SU-DHL-6 (cell line): ENCODE measurements at regions not wholly inside any gene's neighbourhood (a gene's known extent, or its start where the extent isn't known, plus 50 kb on each side); places are given as distances from the start of the nearest gene placed in this dataset.

Experiments used
- H2AFZ ChIP-seq: fragments of 200-600 bp; sonication (generic); 2 replicates; pipeline ENCODE4 v1.6.1; 2014; ENCODE audit warnings: low read depth, mild to moderate bottlenecking, moderate library complexity, mixed read lengths, antibody characterized with exemption, low read length; ENCODE audit not compliant: severe bottlenecking
- H3F3A ChIP-seq: fragments of 200-600 bp; shearing (Covaris generic); 2 replicates; pipeline ENCODE4 v1.6.0; 2016; ENCODE audit warnings: antibody characterized with exemption, mild to moderate bottlenecking; ENCODE audit not compliant: insufficient read depth
- H3K27ac ChIP-seq: fragments of 200-600 bp; sonication (generic); 2 replicates; pipeline ENCODE4 v1.5.1; 2016; ENCODE audit warnings: low read depth, mild to moderate bottlenecking, low read length, moderate library complexity, mixed read lengths
- H3K27me3 ChIP-seq: fragments of 200-600 bp; sonication (generic), shearing (Covaris generic); 2 replicates; pipeline ENCODE4 v1.6.0; 2014; ENCODE audit warnings: mild to moderate bottlenecking, low read length
- H3K36me3 ChIP-seq: fragments of 200-600 bp; sonication (generic); 2 replicates; pipeline ENCODE4 v1.6.1; 2014; ENCODE audit warnings: mild to moderate bottlenecking, low read length, mixed read lengths
- H3K4me2 ChIP-seq: fragments of 300-600, 200-600 bp; shearing (Covaris generic), sonication (generic); 2 replicates; pipeline ENCODE4 v1.6.0; 2014; ENCODE audit warnings: low read length, low read depth, mild to moderate bottlenecking; ENCODE audit not compliant: poor library complexity, severe bottlenecking
- H3K4me3 ChIP-seq: fragments of 200-600 bp; sonication (generic); 2 replicates; pipeline ENCODE4 v1.5.1; 2014; ENCODE audit warnings: antibody characterized with exemption, low read length, mild to moderate bottlenecking, mixed read lengths; ENCODE audit not compliant: insufficient read depth, poor library complexity, severe bottlenecking
- H3K79me2 ChIP-seq: fragments of 200-600 bp; sonication (generic); 2 replicates; pipeline ENCODE4 v1.6.1; 2014; ENCODE audit warnings: mild to moderate bottlenecking, low read length, moderate library complexity; ENCODE audit not compliant: insufficient read depth
- H3K9ac ChIP-seq: fragments of 200-600 bp; sonication (generic); 2 replicates; pipeline ENCODE4 v1.7.0; 2014; ENCODE audit warnings: mild to moderate bottlenecking, low read length
- H3K9me2 ChIP-seq: fragments of 200-600 bp; sonication (generic); replicated peaks from 2 replicates; pipeline ENCODE4 v1.6.1; 2014; ENCODE audit warnings: low read length; ENCODE audit not compliant: insufficient read depth
- H3K9me3 ChIP-seq: fragments of 200-600 bp; sonication (generic); 2 replicates; pipeline ENCODE4 v1.6.1; 2014; ENCODE audit warnings: low read length, mixed read lengths; ENCODE audit not compliant: insufficient read depth
- H4K20me1 ChIP-seq: fragments of 200-600 bp; sonication (generic); 2 replicates; pipeline ENCODE4 v1.6.1; 2014; ENCODE audit warnings: low read depth, mild to moderate bottlenecking, antibody characterized with exemption, low read length, moderate library complexity, mixed read lengths
- CTCF ChIP-seq: fragments of 200-600 bp; sonication (generic); IDR thresholded peaks from one replicate; pipeline ENCODE4 v1.5.1; 2017; ENCODE audit warnings: antibody characterized with exemption, mild to moderate bottlenecking, low read length, moderate library complexity; ENCODE audit not compliant: insufficient read depth, poor library complexity, severe bottlenecking
- EZH2phosphoT487 ChIP-seq: fragments of 200-600 bp; sonication (generic), shearing (Covaris generic); conservative IDR thresholded peaks from 2 replicates; pipeline ENCODE4 v1.6.1; 2018; ENCODE audit warnings: mild to moderate bottlenecking, antibody characterized with exemption, low read length, moderate library complexity, mixed read lengths

GRCh38 chr3:40979962-40980361, 219.3 kb upstream of the CTNNB1 start:
- Histone ChIP-seq H3K4me2 (no peak overlapping the region), H3F3A (no peaks in the 10 kb centered on the region), H3K79me2 (no peaks in the 10 kb centered on the region), H3K36me3 (no peaks in the 10 kb centered on the region), H3K9ac (no peak overlapping the region), H3K4me3 (no peak overlapping the region), H3K9me3 (no peaks in the 10 kb centered on the region), H3K27ac (no peak overlapping the region), H2AFZ (no peak overlapping the region), H4K20me1 (no peaks in the 10 kb centered on the region), H3K9me2 (no peaks in the 10 kb centered on the region), H3K27me3 (no peaks in the 10 kb centered on the region)
- no peak for TF ChIP-seq CTCF
- no peak for TF ChIP-seq EZH2phosphoT487

- H4K20me1 ChIP-seq = no peaks in the 10 kb centered on the region
- H3K79me2 ChIP-seq = no peaks in the 10 kb centered on the region
- H3F3A ChIP-seq = no peaks in the 10 kb centered on the region
- no peaks in the 10 kb centered on the region for H3K36me3 ChIP-seq
- H3K4me3 ChIP-seq = no peak overlapping the region
- TF ChIP-seq CTCF (no peak), EZH2phosphoT487 (no peak)
- H3K9me3 ChIP-seq = no peaks in the 10 kb centered on the region
- H2AFZ ChIP-seq = no peak overlapping the region
- no peaks in the 10 kb centered on the region for H3K27me3 ChIP-seq
- no peak overlapping the region for H3K4me2 ChIP-seq
- H3K27ac ChIP-seq = no peak overlapping the region
- H3K9ac ChIP-seq = no peak overlapping the region
- H3K9me2 ChIP-seq = no peaks in the 10 kb centered on the region
Observed at GRCh38 chr3:40980467-40980866, 218.8 kb upstream of the CTNNB1 start.

GRCh38 chr3:40985195-40985594, 214.1 kb upstream of the CTNNB1 start:
- Histone ChIP-seq H3K36me3 (no peaks in the 10 kb centered on the region), H3K4me3 (no peak overlapping the region), H3K27ac (no peak overlapping the region), H3K79me2 (no peaks in the 10 kb centered on the region), H3F3A (no peaks in the 10 kb centered on the region), H4K20me1 (no peaks in the 10 kb centered on the region), H2AFZ (no peak overlapping the region), H3K9me3 (no peaks in the 10 kb centered on the region), H3K27me3 (no peaks in the 10 kb centered on the region), H3K9me2 (no peaks in the 10 kb centered on the region), H3K9ac (no peak overlapping the region), H3K4me2 (no peak overlapping the region)
- TF ChIP-seq CTCF (no peak), EZH2phosphoT487 (no peak)

GRCh38 chr3:40988468-40988867, 210.8 kb upstream of the CTNNB1 start:
- Histone ChIP-seq H3K36me3 (no peaks in the 10 kb centered on the region), H3K9ac (no peak overlapping the region), H3K9me2 (no peaks in the 10 kb centered on the region), H3K9me3 (no peaks in the 10 kb centered on the region), H3K27ac (no peak overlapping the region), H4K20me1 (no peaks in the 10 kb centered on the region), H2AFZ (no peak overlapping the region), H3K4me2 (no peak overlapping the region), H3K27me3 (no peaks in the 10 kb centered on the region), H3K4me3 (no peak overlapping the region), H3K79me2 (no peaks in the 10 kb centered on the region), H3F3A (no peaks in the 10 kb centered on the region)
- TF ChIP-seq CTCF (no peak), EZH2phosphoT487 (no peak)
